ENCODE measurements at regions not wholly inside any gene's neighbourhood (a gene's known extent, or its start where the extent isn't known, plus 50 kb on each side); places are given as distances from the start of the nearest gene placed in this dataset.

- H3K36me3 ChIP-seq (replicated peaks; ENCODE audit: insufficient read depth, low read length): no peaks in the 10 kb centered on the region
- no peaks in the 10 kb centered on the region for H3K79me2 ChIP-seq (ENCODE audit: low read length)
Measured at GRCh38 chr10:44164251-44164956, 220.5 kb downstream of the CXCL12 start.

GRCh38 chr10:44161184-44161583 lies 223.7 kb downstream of the CXCL12 start:
- H3K4me1 ChIP-seq (ENCODE audit: low read length): no peaks in the 10 kb centered on the region
- H2AFZ ChIP-seq (ENCODE audit: low read length): no peak overlapping the region
- no peaks in the 10 kb centered on the region for H3K36me3 ChIP-seq (replicated peaks; ENCODE audit: insufficient read depth, low read length)
- no peak overlapping the region for H3K4me2 ChIP-seq (ENCODE audit: low read depth, low read length)
- TF ChIP-seq EZH2 (optimal IDR thresholded peaks at IDR 0.05; ENCODE audit: low read depth, low read length) (no peak), EZH2phosphoT487 (IDR thresholded peaks at IDR 0.05; ENCODE audit: low read length) (no peak), CTCF (IDR thresholded peaks at IDR 0.05; ENCODE audit: low read length) (no peak)
- H3K9me3 ChIP-seq (replicated peaks; ENCODE audit: insufficient read depth, low read length): no peaks in the 10 kb centered on the region
- no peaks in the 10 kb centered on the region for H3K27me3 ChIP-seq (replicated peaks; ENCODE audit: insufficient read depth, low read length)
- DNase-seq: no peak
- H3K79me2 ChIP-seq (ENCODE audit: low read length): no peaks in the 10 kb centered on the region
- H3F3A ChIP-seq (ENCODE audit: insufficient read depth, low read length): no peaks in the 10 kb centered on the region
- H3K9ac ChIP-seq (ENCODE audit: low read length): no peak overlapping the region
- no peaks in the 10 kb centered on the region for H3K9me2 ChIP-seq (replicated peaks; ENCODE audit: insufficient read depth, low read length)
- H3K27ac ChIP-seq (ENCODE audit: low read length): no peak overlapping the region
- no peak overlapping the region for H3K4me3 ChIP-seq (ENCODE audit: low read length)
- no peaks in the 10 kb centered on the region for H4K20me1 ChIP-seq (ENCODE audit: insufficient read depth, low read length)

More at GRCh38 chr10:44164251-44164956, 220.5 kb downstream of the CXCL12 start:
- H3K27ac ChIP-seq (ENCODE audit: low read length): no peak overlapping the region
- TF ChIP-seq EZH2phosphoT487 (IDR thresholded peaks at IDR 0.05; ENCODE audit: low read length) (no peak), CTCF (IDR thresholded peaks at IDR 0.05; ENCODE audit: low read length) (no peak), EZH2 (optimal IDR thresholded peaks at IDR 0.05; ENCODE audit: low read depth, low read length) (no peak)
- no peaks in the 10 kb centered on the region for H3F3A ChIP-seq (ENCODE audit: insufficient read depth, low read length)
- H3K4me1 ChIP-seq (ENCODE audit: low read length): no peaks in the 10 kb centered on the region
- H3K4me3 ChIP-seq (ENCODE audit: low read length): no peak overlapping the region
- no peak overlapping the region for H2AFZ ChIP-seq (ENCODE audit: low read length)
- H3K9me3 ChIP-seq (replicated peaks; ENCODE audit: insufficient read depth, low read length): no peaks in the 10 kb centered on the region
- H4K20me1 ChIP-seq (ENCODE audit: insufficient read depth, low read length): no peaks in the 10 kb centered on the region
- no peak overlapping the region for H3K4me2 ChIP-seq (ENCODE audit: low read depth, low read length)
- no peak for DNase-seq
- H3K9ac ChIP-seq (ENCODE audit: low read length): no peak overlapping the region
- no peaks in the 10 kb centered on the region for H3K27me3 ChIP-seq (replicated peaks; ENCODE audit: insufficient read depth, low read length)
- no peaks in the 10 kb centered on the region for H3K9me2 ChIP-seq (replicated peaks; ENCODE audit: insufficient read depth, low read length)

- Histone ChIP-seq H3K9me2 (replicated peaks; ENCODE audit: insufficient read depth, low read length) (no peaks in the 10 kb centered on the region), H4K20me1 (ENCODE audit: insufficient read depth, low read length) (no peaks in the 10 kb centered on the region), H3K27me3 (replicated peaks; ENCODE audit: insufficient read depth, low read length) (no peaks in the 10 kb centered on the region), H3K4me3 (ENCODE audit: low read length) (no peak overlapping the region), H3K27ac (ENCODE audit: low read length) (no peak overlapping the region), H3K4me2 (ENCODE audit: low read depth, low read length) (no peak overlapping the region), H3K79me2 (ENCODE audit: low read length) (no peaks in the 10 kb centered on the region), H2AFZ (ENCODE audit: low read length) (no peak overlapping the region), H3K9ac (ENCODE audit: low read length) (no peak overlapping the region), H3K4me1 (ENCODE audit: low read length) (no peaks in the 10 kb centered on the region), H3K9me3 (replicated peaks; ENCODE audit: insufficient read depth, low read length) (no peaks in the 10 kb centered on the region), H3F3A (ENCODE audit: insufficient read depth, low read length) (no peaks in the 10 kb centered on the region), H3K36me3 (replicated peaks; ENCODE audit: insufficient read depth, low read length) (no peaks in the 10 kb centered on the region)
- TF ChIP-seq EZH2phosphoT487 (IDR thresholded peaks at IDR 0.05; ENCODE audit: low read length): no peak
- TF ChIP-seq CTCF (IDR thresholded peaks at IDR 0.05; ENCODE audit: low read length): no peak
- TF ChIP-seq EZH2 (optimal IDR thresholded peaks at IDR 0.05; ENCODE audit: low read depth, low read length): no peak
- no peak for DNase-seq
Measured at GRCh38 chr10:44157574-44157973, 227.3 kb downstream of the CXCL12 start.
